Fibroblast of skin of right quadriceps (primary cell): ENCODE measurements at regions not wholly inside any gene's neighbourhood (a gene's known extent, or its start where the extent isn't known, plus 50 kb on each side); places are given as distances from the start of the nearest gene placed in this dataset.
"Not testable (repeated sequence)": the region's sequence is repeated elsewhere in the genome, so short reads cannot be mapped to it uniquely, and the experiment has no call there.

ENCODE experiments used
- DNase-seq: peaks from one replicate; pipeline ENCODE4 v3.0.0-alpha.2; 2013

- DNase-seq = no peak
Observed at GRCh38 chr4:10273030-10273429, 156.4 kb upstream of the WDR1 start.

DNA sequence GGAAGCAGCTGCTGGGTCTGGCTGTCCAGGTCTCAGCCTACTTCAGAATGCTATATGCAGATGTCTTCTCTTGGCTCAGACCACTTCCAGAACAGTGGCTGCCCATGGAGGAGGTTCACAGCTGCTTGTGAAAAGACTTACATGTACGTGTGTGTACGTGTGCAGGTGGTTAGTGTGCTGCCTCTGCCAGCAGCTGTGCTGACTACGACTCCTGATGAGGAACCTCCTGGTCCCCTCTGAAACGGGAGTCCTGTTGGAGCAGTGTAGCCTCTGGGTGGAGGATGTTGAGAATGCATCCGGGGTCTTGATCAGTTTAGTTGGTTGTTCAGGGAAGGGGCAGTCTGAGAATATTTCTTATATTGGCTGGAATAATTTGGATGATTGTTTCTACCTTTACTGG lies 155.9 kb upstream of the WDR1 start:
- DNase-seq = no peak

DNA sequence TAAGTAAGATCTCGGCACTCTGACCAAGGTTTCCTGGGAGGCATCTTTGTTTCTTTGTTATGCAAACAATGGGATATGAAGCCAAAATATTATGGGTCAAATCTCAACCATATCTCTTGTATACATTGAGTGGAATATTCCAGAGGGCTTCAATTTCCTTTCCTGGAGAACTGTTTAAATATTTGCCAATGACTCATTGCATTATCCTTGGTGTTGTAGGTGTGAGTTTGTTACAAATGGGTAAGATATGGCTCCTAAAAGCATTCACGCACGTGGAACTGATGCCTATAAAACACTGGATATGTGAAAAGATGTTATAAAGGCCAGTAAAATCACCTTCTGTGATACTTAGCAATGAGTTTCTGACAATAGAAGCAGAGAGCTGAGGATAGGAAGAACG lies 150.5 kb upstream of the WDR1 start:
- DNase-seq = no peak

DNA sequence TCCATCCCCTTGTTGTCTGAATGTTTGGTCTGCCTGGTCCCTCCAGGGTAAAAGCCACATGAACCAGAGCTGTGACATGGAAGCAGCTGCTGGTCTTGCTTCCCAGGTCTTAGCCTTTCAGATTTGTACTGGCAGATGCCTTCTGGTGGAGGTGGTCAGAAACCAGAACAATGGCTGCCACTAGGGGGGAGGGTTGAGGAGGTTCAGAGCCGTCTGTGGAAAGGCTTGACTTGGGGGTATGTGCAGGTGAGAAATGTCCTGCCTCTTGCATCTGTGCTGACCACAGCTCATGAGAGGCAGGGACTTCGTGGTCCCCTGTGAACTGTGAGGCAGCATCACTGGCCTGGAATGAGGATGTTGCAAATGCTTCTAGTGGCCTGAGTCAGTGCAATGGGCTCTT lies 144.2 kb upstream of the WDR1 start:
- no peak for DNase-seq

DNA sequence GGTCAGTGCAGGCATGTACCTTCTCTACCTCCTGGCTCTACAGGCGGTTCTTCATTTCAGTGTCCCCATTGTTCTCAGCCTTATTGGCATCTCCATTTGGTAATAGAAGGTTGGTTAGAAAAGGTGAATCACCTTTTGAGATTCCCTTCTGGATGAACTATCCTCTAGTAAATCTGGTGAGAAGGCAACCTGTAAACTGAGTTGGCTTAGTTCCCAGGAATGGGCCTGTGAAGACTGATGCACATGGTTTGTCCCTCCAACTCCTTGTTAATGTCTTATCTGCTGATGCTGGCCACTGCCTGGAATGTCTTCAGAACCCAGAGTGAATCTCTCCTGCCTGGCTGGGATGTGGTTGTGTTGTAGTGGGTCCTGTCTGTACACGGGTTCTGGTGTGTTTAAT lies 143.4 kb upstream of the WDR1 start:
- no peak for DNase-seq

DNA sequence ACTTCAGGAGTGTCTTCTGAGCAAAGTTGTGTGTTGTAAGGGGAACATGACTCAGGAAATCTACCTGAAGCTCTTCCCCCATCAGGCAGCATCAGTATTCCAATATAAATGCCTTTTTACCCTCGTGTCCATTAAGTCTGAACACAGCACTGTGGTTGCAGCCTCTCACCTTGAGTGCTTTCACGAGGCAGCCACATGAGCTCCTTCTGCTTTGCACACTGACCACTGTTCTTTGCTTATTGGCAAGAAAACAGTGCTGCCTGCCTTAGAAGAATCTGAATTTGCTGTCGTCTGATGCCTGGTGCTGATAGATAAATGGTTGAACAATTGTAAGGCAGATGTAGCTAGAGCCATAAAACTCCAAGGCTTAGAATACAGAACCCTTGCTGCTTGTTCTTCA lies 139.6 kb upstream of the WDR1 start:
- DNase-seq = no peak

DNA sequence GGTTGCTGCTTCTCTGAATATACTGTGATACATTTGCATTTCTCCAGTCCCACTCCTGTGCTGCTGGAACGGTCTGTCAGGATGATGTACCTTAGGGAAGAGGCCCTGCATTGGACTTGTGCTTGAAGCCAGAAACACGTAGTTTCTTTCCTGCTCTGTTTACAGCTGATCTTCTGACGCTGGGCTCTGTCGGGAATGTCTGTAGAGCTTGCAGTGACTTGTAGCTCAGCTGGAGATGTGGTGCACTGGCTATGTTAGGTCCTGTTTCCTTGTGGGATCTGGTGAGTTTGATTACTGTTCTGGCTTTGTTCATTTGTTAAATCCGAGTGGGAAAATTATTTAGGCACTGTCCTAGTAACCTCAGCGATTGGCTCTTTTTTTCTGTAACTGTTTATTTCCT lies 137.2 kb upstream of the WDR1 start:
- no peak for DNase-seq

DNA sequence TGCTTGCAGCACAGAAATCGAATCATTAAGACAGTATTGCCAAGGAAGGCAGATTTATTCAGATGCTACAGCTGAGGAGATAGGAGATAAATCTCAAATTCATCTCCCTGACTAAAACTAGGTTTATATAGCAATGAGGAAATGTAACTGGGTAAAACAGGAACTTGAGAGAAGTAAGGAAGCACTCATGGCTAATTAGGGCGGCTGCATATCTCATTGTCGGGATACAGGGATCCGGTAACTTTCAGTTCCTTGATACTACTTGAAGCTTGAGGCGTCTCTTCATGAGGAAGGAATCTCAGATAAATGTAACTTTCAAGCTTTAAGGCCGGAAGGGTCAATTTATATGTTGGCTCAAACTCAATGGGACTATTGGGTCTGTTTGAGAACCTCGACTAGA lies 129.2 kb upstream of the WDR1 start:
- no peak for DNase-seq

DNA sequence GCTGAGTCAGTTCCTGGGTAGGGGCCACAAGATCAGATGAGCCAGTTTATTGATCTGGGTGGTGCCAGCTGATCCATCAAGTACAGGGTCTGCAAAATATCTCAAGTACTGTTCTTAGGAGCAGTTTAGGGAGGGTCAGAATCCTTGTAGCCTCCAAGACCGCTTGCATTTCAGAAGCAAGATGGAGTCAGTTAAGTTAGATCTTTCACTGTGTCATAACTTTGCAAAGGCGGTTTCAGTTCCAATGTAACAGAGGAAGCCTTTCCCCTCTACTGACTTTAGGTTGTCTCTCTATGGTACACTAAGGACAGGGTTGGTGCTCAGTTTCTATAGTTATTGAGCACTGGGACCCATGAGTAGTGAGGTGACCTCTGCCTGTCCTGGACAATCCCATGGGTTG lies 127.3 kb upstream of the WDR1 start:
- DNase-seq = no peak

DNA sequence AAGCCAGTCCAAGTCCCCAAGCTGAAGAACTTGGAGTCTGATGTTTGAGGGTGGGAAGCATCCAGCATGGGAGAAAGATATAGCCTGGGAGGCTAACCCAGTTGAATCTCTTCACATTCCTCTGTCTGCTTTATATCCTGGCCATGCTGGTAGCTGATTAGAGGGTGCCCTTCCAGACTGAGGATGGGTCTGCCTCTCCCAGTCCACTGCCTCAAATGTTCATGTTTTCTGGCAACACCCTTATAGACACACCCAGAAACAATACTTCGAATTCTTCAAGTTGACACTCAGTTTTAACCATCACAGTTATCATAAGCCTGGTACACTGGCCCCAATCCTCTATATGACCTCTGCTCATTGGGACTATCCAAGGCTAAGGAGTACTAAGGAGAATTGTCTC lies 124.1 kb upstream of the WDR1 start:
- no peak for DNase-seq

DNA sequence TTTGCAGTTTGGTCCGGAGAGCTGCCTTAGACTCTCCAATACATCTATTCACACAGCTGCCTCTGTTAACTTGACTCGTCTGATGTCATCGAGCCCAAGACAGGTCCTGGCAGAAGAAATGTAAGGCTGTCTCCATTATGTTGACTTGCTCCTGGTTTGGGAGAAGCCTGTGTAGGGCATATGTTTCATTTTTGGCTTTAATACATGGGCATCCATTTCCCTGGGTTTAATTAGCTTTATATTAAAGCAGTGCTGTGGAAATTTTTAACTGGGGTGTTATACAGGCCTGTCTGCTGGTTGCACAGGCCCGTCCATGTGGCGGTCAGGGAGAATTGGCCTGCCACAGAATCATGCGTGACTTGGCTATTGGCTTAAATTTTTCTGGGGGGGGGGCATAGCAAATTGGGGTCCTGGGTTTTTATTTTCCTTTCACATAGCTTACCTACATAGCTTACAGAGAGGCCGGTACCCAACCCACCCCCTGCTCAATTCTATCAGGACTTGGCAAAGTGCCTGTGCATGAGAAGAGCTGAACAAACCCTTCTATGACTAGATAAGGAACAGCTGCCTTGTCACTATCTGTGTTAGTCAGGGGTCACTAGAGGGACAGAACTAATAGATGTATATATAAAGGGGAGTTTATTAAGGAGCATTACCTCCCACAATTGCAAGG lies 123.5 kb upstream of the WDR1 start:
- no peak for DNase-seq

- no peak for DNase-seq
Observed at GRCh38 chr4:10237131-10237530, 120.5 kb upstream of the WDR1 start.

GRCh38 chr4:10232114-10232513 lies 115.5 kb upstream of the WDR1 start:
- DNase-seq = no peak

DNA sequence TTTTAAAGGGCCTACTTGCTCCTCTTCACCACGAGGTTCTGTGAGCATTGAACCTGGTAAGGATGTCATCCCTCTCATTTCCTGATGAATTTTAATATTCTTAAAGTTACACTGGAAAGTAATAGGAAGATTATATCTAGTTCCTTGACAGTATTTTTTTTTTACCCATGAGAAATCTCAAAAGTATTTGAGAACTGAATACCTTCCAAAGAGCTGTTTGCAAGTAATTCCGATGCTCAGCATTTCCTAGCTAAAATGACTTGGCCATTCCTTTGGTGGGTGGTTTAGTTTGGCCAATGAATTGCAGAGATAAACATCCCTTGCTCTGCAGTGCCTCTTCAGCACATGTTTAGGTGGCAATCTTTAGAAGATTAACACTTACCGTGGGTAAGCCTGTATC lies 110.2 kb upstream of the WDR1 start:
- DNase-seq = no peak

GRCh38 chr4:10225096-10225495 lies 108.5 kb upstream of the WDR1 start:
- no peak for DNase-seq

DNA sequence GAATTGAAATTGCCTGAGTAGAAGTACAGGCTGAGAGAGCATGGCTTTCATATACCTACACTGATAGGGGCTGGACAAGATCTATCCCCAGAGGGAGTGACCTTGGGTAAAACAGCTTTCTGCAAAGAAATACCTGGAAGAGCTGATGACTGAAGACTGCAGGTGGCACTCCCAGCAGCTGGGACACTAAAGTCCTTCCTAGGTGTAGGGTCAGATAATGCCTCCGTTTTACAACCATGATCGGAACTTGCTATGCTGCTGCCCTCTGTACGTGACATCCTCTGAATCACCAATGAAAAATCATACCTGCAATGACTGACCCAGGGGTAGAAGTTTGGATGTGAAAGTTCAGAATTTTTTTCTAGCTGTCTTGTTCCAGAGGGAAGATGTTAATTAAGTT lies 107.2 kb upstream of the WDR1 start:
- DNase-seq = no peak

GRCh38 chr4:10213481-10213880 lies 96.9 kb upstream of the WDR1 start:
- DNase-seq = not testable (repeated sequence)

DNA sequence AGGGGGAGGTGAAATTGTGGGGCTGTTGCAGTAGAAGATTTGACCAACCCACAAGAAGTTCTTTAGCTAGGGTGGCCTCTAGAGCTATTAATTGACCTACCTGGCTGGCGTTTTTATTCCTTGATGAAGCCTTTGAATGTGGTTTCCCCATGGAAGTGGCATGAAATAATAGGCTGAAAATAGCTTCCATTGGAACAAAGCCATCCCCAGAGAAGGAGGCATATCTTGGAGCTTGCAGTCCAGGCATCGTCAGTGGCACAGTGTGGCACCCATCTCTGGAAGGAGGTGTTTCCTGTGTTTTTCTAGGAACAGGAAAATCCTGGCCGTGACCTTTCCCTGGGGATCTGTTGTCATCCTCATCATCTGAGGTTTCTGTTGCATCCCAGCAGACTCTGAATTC lies 96.3 kb upstream of the WDR1 start:
- DNase-seq = no peak

GRCh38 chr4:10212400-10212799 lies 95.8 kb upstream of the WDR1 start:
- no peak for DNase-seq

GRCh38 chr4:10207116-10207515 lies 90.5 kb upstream of the WDR1 start:
- DNase-seq = no peak

DNA sequence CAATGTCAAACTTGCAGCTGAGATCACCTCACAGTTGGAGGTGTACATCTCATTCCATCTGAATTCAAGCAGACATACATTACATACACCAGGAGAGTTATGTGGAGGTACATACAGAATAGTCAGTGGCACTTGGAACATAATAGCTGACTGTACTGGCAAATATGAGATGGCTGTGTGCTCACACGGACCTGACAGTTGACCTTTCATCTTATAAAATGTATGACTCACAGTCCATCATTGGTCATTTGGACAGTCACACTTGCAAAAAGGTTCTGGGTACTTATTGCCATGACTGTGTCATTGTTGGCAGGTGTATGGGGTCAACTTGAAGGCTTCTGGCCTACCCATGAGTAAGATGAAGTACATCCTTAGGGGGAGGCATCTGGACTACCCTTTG lies 88.6 kb upstream of the WDR1 start:
- DNase-seq = peak; percentile 0

DNA sequence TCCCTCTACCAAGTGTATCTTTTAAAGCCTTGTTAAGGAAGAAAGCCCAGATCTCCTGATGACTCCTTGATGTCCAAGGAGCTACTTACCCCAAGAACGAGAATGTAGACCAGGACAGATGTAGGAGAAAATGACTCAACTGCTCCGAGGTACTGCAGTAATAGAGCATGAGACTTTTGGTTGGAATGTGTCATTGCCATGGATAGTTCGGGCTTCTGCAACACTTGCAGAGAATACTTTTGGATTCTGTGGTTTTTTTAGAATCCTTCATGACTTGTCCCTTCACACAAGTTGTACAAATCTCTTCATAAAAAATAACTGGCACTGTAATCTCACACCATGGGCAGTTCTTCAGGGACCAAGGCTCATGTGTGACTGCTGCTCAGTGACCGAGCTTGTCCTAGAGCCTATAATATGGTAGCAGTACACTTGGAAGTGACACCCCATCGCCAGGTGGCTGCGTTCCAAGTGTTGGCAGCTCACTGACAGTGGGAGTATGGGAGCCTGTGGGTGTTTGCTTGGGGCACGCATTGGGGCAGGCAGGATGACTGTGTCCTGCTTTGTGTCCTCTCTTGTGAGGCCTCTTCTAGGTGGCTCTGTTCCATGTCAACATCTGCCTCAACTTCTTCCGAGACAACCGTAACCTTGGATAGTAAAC lies 87.9 kb upstream of the WDR1 start:
- peak; percentile 1 for DNase-seq

- DNase-seq = no peak
Observed at GRCh38 chr4:10203851-10204250, 87.3 kb upstream of the WDR1 start.

DNA sequence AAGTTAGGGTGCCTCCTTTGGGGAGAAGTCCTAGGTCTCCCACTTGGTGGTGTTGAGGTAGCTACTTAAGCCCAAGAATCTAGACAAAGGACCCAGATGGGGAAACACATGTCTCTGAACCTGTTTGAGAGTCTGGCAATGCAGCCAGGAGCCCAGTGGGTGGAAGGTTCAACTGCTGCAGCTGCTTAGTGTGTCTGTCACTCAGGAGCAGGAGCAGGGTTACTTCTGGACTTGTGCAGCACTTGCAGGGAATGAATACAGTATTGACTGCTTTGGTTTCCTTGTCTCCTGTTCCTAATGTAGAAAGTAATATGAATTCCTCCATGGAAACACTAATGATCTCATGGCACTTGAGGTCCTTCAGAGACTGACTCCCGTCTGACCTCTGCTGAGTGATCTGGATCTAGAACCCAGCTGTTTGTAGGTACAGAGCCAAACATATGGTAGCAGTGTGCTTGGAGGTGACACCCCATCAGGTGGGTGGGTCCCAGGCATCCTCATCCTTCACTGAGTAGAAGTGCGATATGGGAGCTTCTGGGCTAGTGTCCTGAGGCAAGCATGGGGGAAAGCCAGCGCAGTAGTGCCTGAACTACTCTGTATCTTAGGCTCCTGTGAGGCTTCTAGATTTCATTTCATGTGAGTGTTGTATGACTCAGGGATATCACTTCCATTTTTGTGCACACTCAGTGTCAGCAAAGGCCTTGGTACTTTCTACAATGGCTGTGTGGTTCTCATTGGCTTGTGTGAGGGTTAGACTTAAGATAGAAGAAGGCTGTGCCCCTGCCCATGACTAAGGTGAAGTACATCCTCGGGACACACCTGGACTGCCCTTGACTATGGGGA lies 85.0 kb upstream of the WDR1 start:
- peak; percentile 0 for DNase-seq
